ENCODE measurements at regions not wholly inside any gene's neighbourhood (a gene's known extent, or its start where the extent isn't known, plus 50 kb on each side); places are given as distances from the start of the nearest gene placed in this dataset.

DNA sequence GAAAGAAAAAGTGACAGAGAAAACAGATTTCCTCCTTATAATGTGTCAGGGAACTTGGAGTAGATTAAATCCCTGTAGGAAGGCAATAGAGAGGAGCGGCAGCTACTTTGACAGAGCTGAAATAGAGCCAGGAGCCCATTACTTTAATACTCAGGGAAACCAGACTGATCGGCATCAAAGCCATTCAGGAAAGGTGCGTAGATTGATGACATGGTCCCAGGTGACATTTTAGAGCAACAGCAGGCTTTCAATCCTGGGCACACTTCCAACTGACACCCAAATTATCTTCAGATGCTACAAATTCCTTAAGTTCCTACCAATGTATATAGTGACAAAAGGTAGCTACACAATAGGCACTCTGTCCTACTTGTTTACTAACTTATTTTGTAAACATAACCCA, 821.5 kb downstream of the CDH8 start:
- no peaks in the 10 kb centered on the region for H3K36me3 ChIP-seq (replicated peaks in 1 of 2; ENCODE audit: control insufficient read depth in 1 of 2, insufficient read depth in 2 of 2, low read length in 1 of 2)
- H3F3A ChIP-seq (replicated peaks; ENCODE audit: insufficient read depth): no peaks in the 10 kb centered on the region
- POLR2A ChIA-PET: no interaction called here
- no peaks in the 10 kb centered on the region; the same call in 1 of the 2 replicates for H3K9me3 ChIP-seq
- H3K27me3 ChIP-seq (ENCODE audit: insufficient read depth): no peaks in the 10 kb centered on the region
- H3K4me3 ChIP-seq (ENCODE audit: low read depth in 2 of 2, low read length in 1 of 2): no peak overlapping the region
- no peak overlapping the region for H2AFZ ChIP-seq (ENCODE audit: low read depth)
- no peaks in the 10 kb centered on the region for H3K4me1 ChIP-seq (ENCODE audit: control insufficient read depth in 1 of 2, insufficient read depth in 2 of 2, low read depth in 1 of 2, low read length in 1 of 2)
- DNase-seq: no peak
- no peaks in the 10 kb centered on the region for H3K79me2 ChIP-seq (ENCODE audit: insufficient read depth)
- TF ChIP-seq RFX5 (IDR thresholded peaks at IDR 0.05; ENCODE audit: low read length): no peak
- TF ChIP-seq, protein P1, sequence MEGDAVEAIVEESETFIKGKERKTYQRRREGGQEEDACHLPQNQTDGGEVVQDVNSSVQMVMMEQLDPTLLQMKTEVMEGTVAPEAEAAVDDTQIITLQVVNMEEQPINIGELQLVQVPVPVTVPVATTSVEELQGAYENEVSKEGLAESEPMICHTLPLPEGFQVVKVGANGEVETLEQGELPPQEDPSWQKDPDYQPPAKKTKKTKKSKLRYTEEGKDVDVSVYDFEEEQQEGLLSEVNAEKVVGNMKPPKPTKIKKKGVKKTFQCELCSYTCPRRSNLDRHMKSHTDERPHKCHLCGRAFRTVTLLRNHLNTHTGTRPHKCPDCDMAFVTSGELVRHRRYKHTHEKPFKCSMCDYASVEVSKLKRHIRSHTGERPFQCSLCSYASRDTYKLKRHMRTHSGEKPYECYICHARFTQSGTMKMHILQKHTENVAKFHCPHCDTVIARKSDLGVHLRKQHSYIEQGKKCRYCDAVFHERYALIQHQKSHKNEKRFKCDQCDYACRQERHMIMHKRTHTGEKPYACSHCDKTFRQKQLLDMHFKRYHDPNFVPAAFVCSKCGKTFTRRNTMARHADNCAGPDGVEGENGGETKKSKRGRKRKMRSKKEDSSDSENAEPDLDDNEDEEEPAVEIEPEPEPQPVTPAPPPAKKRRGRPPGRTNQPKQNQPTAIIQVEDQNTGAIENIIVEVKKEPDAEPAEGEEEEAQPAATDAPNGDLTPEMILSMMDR (IDR thresholded peaks at IDR 0.05): no peak
- no peak for TF ChIP-seq FOSL2 (IDR thresholded peaks at IDR 0.05; ENCODE audit: borderline replicate concordance, low read depth)
- no peak for TF ChIP-seq ELF1 (IDR thresholded peaks at IDR 0.05)
- no peaks in the 10 kb centered on the region for H3K9me2 ChIP-seq
- H3K27ac ChIP-seq (ENCODE audit: low read depth in 2 of 2, low read length in 1 of 2): no peak overlapping the region
- H3K4me2 ChIP-seq: no peak overlapping the region
- 45% methylated on average over 3 of the region's 3 CpGs for WGBS (ENCODE audit: low lambda C conversion rate)
- no peaks in the 10 kb centered on the region for H4K20me1 ChIP-seq (ENCODE audit: insufficient read depth)
- CTCF ChIA-PET: no interaction called here
- no peak overlapping the region for H3K9ac ChIP-seq

- Histone ChIP-seq H3K27ac (ENCODE audit: low read depth in 2 of 2, low read length in 1 of 2) (no peak overlapping the region), H3K27me3 (ENCODE audit: insufficient read depth) (no peaks in the 10 kb centered on the region), H4K20me1 (ENCODE audit: insufficient read depth) (no peaks in the 10 kb centered on the region), H3K4me2 (no peak overlapping the region), H3K36me3 (replicated peaks in 1 of 2; ENCODE audit: control insufficient read depth in 1 of 2, insufficient read depth in 2 of 2, low read length in 1 of 2) (no peaks in the 10 kb centered on the region), H3K9me2 (no peaks in the 10 kb centered on the region), H3K4me1 (ENCODE audit: control insufficient read depth in 1 of 2, insufficient read depth in 2 of 2, low read depth in 1 of 2, low read length in 1 of 2) (no peaks in the 10 kb centered on the region), H3K79me2 (ENCODE audit: insufficient read depth) (no peaks in the 10 kb centered on the region), H3F3A (replicated peaks; ENCODE audit: insufficient read depth) (no peaks in the 10 kb centered on the region), H2AFZ (ENCODE audit: low read depth) (no peak overlapping the region), H3K4me3 (ENCODE audit: low read depth in 2 of 2, low read length in 1 of 2) (no peak overlapping the region), H3K9ac (no peak overlapping the region), H3K9me3 (no peaks in the 10 kb centered on the region)
- no peak for DNase-seq
- CTCF ChIA-PET: no interaction called here
- POLR2A ChIA-PET: no interaction called here
- no peak for TF ChIP-seq JUND (IDR thresholded peaks at IDR 0.05)
- TF ChIP-seq RFX5 (IDR thresholded peaks at IDR 0.05; ENCODE audit: low read length): no peak
- TF ChIP-seq EP300 (IDR thresholded peaks at IDR 0.05; ENCODE audit: borderline replicate concordance in 1 of 2, low read depth in 1 of 2, low read length in 1 of 2): no peak
- TF ChIP-seq RCOR1 (IDR thresholded peaks at IDR 0.05; ENCODE audit: low read length): no peak
- TF ChIP-seq, protein P2, sequence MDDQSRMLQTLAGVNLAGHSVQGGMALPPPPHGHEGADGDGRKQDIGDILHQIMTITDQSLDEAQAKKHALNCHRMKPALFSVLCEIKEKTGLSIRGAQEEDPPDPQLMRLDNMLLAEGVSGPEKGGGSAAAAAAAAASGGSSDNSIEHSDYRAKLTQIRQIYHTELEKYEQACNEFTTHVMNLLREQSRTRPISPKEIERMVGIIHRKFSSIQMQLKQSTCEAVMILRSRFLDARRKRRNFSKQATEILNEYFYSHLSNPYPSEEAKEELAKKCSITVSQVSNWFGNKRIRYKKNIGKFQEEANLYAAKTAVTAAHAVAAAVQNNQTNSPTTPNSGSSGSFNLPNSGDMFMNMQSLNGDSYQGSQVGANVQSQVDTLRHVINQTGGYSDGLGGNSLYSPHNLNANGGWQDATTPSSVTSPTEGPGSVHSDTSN (IDR thresholded peaks at IDR 0.05): no peak
- no peak for TF ChIP-seq REST (IDR thresholded peaks at IDR 0.05; ENCODE audit: low read depth, low read length)
These were observed 826.2 kb downstream of the CDH8 start for GRCh38 chr16:61210076-61210475.

Data from SK-N-SH (cell line).